Right lobe of liver (tissue), 4 donors: ENCODE measurements at regions not wholly inside any gene's neighbourhood (a gene's known extent, or its start where the extent isn't known, plus 50 kb on each side); places are given as distances from the start of the nearest gene placed in this dataset.
"Not testable (repeated sequence)": the region's sequence is repeated elsewhere in the genome, so short reads cannot be mapped to it uniquely, and the experiment has no call there.

Experiments
- CTCF ChIP-seq, 4 donors: fragments of 200-600 bp in 3 of 4; fragments of 450-650 bp in 1 of 4; IDR thresholded peaks; one replicate each; pipeline versions ENCODE4 v1.5.1 to v1.8.0; 2016 to 2022; ENCODE audit warnings: antibody characterized with exemption in 4 of 4, mild to moderate bottlenecking in 2 of 4
- POLR2A ChIP-seq: fragments of 450-650 bp; IDR thresholded peaks from one replicate; pipeline ENCODE4 v1.6.1; 2017; ENCODE audit warnings: antibody characterized with exemption, mild to moderate bottlenecking
- donor health status: DM: no; HTN: no; CAD: no.
- donor health status: DM: no; HTN: no; CAD: no.
- donor health status: DM: no; HTN: yes; CAD: no.

GRCh38 chr7:91405873-91406272 is 141.6 kb downstream of the FZD1 start:
- TF ChIP-seq POLR2A; CTCF (IDR thresholded peaks at IDR 0.05): not testable (repeated sequence)
